Keratinocyte (primary cell): ENCODE measurements at regions not wholly inside any gene's neighbourhood (a gene's known extent, or its start where the extent isn't known, plus 50 kb on each side); places are given as distances from the start of the nearest gene placed in this dataset.

Experiments
- DNase-seq: peaks from one replicate; pipeline ENCODE4 v3.0.0-alpha.2; 2011; ENCODE audit warnings: low read depth, missing footprints, low spot score
- FAIRE-seq: peaks from 2 replicates; lab custom pipeline; 2011; peaks lifted over from hg19 to GRCh38; lab: Jason Lieb, UNC
- H2AFZ ChIP-seq: 2 replicates; pipeline ENCODE4 v1.6.0; 2012; ENCODE audit warnings: low read length, control low read depth, inconsistent platforms; ENCODE audit not compliant: control insufficient read depth
- H3K27ac ChIP-seq: 2 replicates; pipeline ENCODE4 v1.5.1; 2011; ENCODE audit warnings: low read length; ENCODE audit not compliant: control insufficient read depth, insufficient read depth
- H3K27me3 ChIP-seq: 3 replicates; pipeline ENCODE4 v1.6.0; 2011; ENCODE audit warnings: low read length; ENCODE audit not compliant: control insufficient read depth, insufficient read depth; ENCODE audit errors: extremely low read depth
- H3K36me3 ChIP-seq, 2 experiments: 2 replicates in 1 of 2; 3 replicates in 1 of 2; pipeline ENCODE4 v1.5.1; 2011; ENCODE audit warnings: low read length in 2 of 2, mild to moderate bottlenecking in 1 of 2; ENCODE audit not compliant: control insufficient read depth in 2 of 2, insufficient read depth in 2 of 2; ENCODE audit errors: extremely low read depth in 1 of 2
- H3K4me1 ChIP-seq: 3 replicates; pipeline ENCODE4 v1.5.1; 2011; ENCODE audit warnings: low read length; ENCODE audit not compliant: control insufficient read depth, insufficient read depth; ENCODE audit errors: extremely low read depth
- H3K4me2 ChIP-seq: 3 replicates; pipeline ENCODE4 v1.6.0; 2011; ENCODE audit warnings: low read depth, low read length; ENCODE audit not compliant: control insufficient read depth, insufficient read depth; ENCODE audit errors: extremely low read depth
- H3K4me3 ChIP-seq, 3 experiments: fragments of 200-600 bp in 1 of 3; sonication (generic) in 1 of 3; 2 replicates in 2 of 3; 3 replicates in 1 of 3; pipeline ENCODE4 v1.5.1; 2011 to 2016; ENCODE audit warnings: low read length in 3 of 3, mild to moderate bottlenecking in 3 of 3, control low read depth in 2 of 3, inconsistent platforms in 1 of 3, low read depth in 1 of 3, mixed read lengths in 1 of 3, mixed run types in 1 of 3, moderate library complexity in 1 of 3; ENCODE audit not compliant: control insufficient read depth in 2 of 3, insufficient read depth in 2 of 3; ENCODE audit errors: extremely low read depth in 1 of 3
- H3K79me2 ChIP-seq: 2 replicates; pipeline ENCODE4 v1.6.0; 2012; ENCODE audit warnings: low read length; ENCODE audit not compliant: control insufficient read depth, insufficient read depth
- H3K9ac ChIP-seq: 3 replicates; pipeline ENCODE4 v1.6.0; 2011; ENCODE audit warnings: low read length; ENCODE audit not compliant: control insufficient read depth, insufficient read depth; ENCODE audit errors: extremely low read depth
- H3K9me1 ChIP-seq: 3 replicates; pipeline ENCODE4 v1.6.0; 2011; ENCODE audit warnings: low read length; ENCODE audit not compliant: control insufficient read depth, insufficient read depth; ENCODE audit errors: extremely low read depth
- H3K9me3 ChIP-seq: 2 replicates; pipeline ENCODE4 v1.5.1; 2012; ENCODE audit warnings: low read depth, low read length; ENCODE audit not compliant: control insufficient read depth
- H4K20me1 ChIP-seq: 3 replicates; pipeline ENCODE4 v1.6.0; 2011; ENCODE audit warnings: low read length; ENCODE audit not compliant: control insufficient read depth, insufficient read depth; ENCODE audit errors: extremely low read depth
- CTCF ChIP-seq, 3 experiments: IDR thresholded peaks in 1 of 3; conservative IDR thresholded peaks in 1 of 3; optimal IDR thresholded peaks in 1 of 3; 2 replicates in 2 of 3; 3 replicates in 1 of 3; pipeline versions ENCODE3 to v1.5.1; 2011; ENCODE audit warnings: low read length in 3 of 3, mild to moderate bottlenecking in 3 of 3, moderate library complexity in 2 of 3, control low read depth in 1 of 3, inconsistent platforms in 1 of 3; ENCODE audit not compliant: insufficient read depth in 2 of 3; ENCODE audit errors: extremely low read depth in 1 of 3
- EZH2 ChIP-seq: IDR thresholded peaks from one replicate; pipeline ENCODE4 v1.6.1; 2012; ENCODE audit warnings: inconsistent platforms, mild to moderate bottlenecking, low read length, moderate library complexity
- dilution Hi-C: fragments of 300-500 bp; cut with MboI; formaldehyde crosslinking; loops from one replicate; pipeline ENCODE4 v1.7.0; 2020; ENCODE audit warnings: low sequenced_read_pairs; ENCODE audit not compliant: extremely low pct_ligation_motif_present

GRCh38 chr12:13764748-13765147 lies 216.7 kb downstream of the GRIN2B start:
- no peaks in the 10 kb centered on the region for H3K27me3 ChIP-seq

GRCh38 chr12:13749389-13749788 lies 232.0 kb downstream of the GRIN2B start:
- no peaks in the 10 kb centered on the region for H3K9me1 ChIP-seq
- no peaks in the 10 kb centered on the region for H3K9me3 ChIP-seq
- no peak for TF ChIP-seq EZH2
- no peak for TF ChIP-seq CTCF (optimal IDR thresholded peaks at IDR 0.05 in 1 of 3, IDR thresholded peaks at IDR 0.05 in 1 of 3, conservative IDR thresholded peaks at IDR 0.05 in 1 of 3; ENCODE audit: extremely low read depth in 1 of 3, insufficient read depth in 2 of 3, low read length in 3 of 3)
- no peaks in the 10 kb centered on the region for H3K79me2 ChIP-seq
- FAIRE-seq (no peak), DNase-seq (no peak)
- no peak overlapping the region for H3K4me2 ChIP-seq
- no peak overlapping the region for H3K4me3 ChIP-seq
- H3K9ac ChIP-seq: no peak overlapping the region
- no peaks in the 10 kb centered on the region for H3K27me3 ChIP-seq
- dilution Hi-C loops: no loop called here
- H3K4me1 ChIP-seq: no peaks in the 10 kb centered on the region
- no peak overlapping the region for H2AFZ ChIP-seq
- no peak overlapping the region for H3K27ac ChIP-seq
- no peaks in the 10 kb centered on the region for H4K20me1 ChIP-seq
- no peaks in the 10 kb centered on the region for H3K36me3 ChIP-seq

More at GRCh38 chr12:13764748-13765147, 216.7 kb downstream of the GRIN2B start:
- H3K4me3 ChIP-seq: no peak overlapping the region
- no peaks in the 10 kb centered on the region for H3K79me2 ChIP-seq
- H3K4me2 ChIP-seq: no peak overlapping the region
- H3K4me1 ChIP-seq: no peaks in the 10 kb centered on the region
- H3K9me3 ChIP-seq: no peaks in the 10 kb centered on the region
- dilution Hi-C loops: no loop called here
- no peak overlapping the region for H3K9ac ChIP-seq
- FAIRE-seq (no peak), DNase-seq (no peak)
- H3K36me3 ChIP-seq: no peaks in the 10 kb centered on the region
- H4K20me1 ChIP-seq: no peaks in the 10 kb centered on the region
- no peak for TF ChIP-seq EZH2
- TF ChIP-seq CTCF (optimal IDR thresholded peaks at IDR 0.05 in 1 of 3, IDR thresholded peaks at IDR 0.05 in 1 of 3, conservative IDR thresholded peaks at IDR 0.05 in 1 of 3; ENCODE audit: extremely low read depth in 1 of 3, insufficient read depth in 2 of 3, low read length in 3 of 3): no peak
- no peak overlapping the region for H2AFZ ChIP-seq
- no peak overlapping the region for H3K27ac ChIP-seq
- no peaks in the 10 kb centered on the region for H3K9me1 ChIP-seq
